Right lobe of liver (tissue), 4 donors: ENCODE measurements at regions not wholly inside any gene's neighbourhood (a gene's known extent, or its start where the extent isn't known, plus 50 kb on each side); places are given as distances from the start of the nearest gene placed in this dataset.

Experiments
- POLR2A ChIP-seq: fragments of 450-650 bp; IDR thresholded peaks from one replicate; pipeline ENCODE4 v1.6.1; 2017; ENCODE audit warnings: antibody characterized with exemption, mild to moderate bottlenecking
- TF ChIP-seq, protein P1 (sequence below), 4 donors: fragments of 200-600 bp in 3 of 4; fragments of 450-650 bp in 1 of 4; IDR thresholded peaks; one replicate each; pipeline versions ENCODE4 v1.5.1 to v1.8.0; 2016 to 2022; ENCODE audit warnings: antibody characterized with exemption in 4 of 4, mild to moderate bottlenecking in 2 of 4
- donor health status: DM: no; HTN: no; CAD: no.
- donor health status: DM: no; HTN: no; CAD: no.
- donor health status: DM: no; HTN: yes; CAD: no.

DNA sequence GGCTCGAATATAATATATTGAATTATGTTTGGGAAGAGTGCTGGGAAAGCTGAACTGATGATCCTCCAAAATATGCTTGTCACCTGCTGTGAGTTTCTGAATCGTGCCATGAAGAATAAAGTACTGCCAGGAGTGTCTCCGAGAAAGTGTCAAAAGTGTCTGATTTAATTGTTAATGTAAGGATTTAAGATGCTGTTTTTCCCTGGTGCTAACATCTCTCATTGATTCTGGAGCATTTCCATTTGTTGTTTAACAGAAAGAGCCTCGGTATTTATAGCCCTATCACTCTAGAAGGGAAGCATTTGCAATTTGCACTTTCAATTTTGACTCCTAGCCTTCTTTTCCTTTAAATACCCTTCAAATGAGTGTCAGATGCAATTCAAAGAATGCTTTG, 342.2 kb downstream of the RND3 start:
- TF ChIP-seq POLR2A, result no peak
- TF ChIP-seq, protein P1, sequence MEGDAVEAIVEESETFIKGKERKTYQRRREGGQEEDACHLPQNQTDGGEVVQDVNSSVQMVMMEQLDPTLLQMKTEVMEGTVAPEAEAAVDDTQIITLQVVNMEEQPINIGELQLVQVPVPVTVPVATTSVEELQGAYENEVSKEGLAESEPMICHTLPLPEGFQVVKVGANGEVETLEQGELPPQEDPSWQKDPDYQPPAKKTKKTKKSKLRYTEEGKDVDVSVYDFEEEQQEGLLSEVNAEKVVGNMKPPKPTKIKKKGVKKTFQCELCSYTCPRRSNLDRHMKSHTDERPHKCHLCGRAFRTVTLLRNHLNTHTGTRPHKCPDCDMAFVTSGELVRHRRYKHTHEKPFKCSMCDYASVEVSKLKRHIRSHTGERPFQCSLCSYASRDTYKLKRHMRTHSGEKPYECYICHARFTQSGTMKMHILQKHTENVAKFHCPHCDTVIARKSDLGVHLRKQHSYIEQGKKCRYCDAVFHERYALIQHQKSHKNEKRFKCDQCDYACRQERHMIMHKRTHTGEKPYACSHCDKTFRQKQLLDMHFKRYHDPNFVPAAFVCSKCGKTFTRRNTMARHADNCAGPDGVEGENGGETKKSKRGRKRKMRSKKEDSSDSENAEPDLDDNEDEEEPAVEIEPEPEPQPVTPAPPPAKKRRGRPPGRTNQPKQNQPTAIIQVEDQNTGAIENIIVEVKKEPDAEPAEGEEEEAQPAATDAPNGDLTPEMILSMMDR (IDR thresholded peaks at IDR 0.05), result no peak
